Osteocyte (in vitro differentiated cells): ENCODE measurements at regions not wholly inside any gene's neighbourhood (a gene's known extent, or its start where the extent isn't known, plus 50 kb on each side); places are given as distances from the start of the nearest gene placed in this dataset.
"Not testable (repeated sequence)": the region's sequence is repeated elsewhere in the genome, so short reads cannot be mapped to it uniquely, and the experiment has no call there.

Experiments used
- DNase-seq: peaks from one replicate; pipeline ENCODE4 v3.0.0; 2021; ENCODE audit warnings: mixed read lengths; ENCODE audit not compliant: unreplicated experiment; ENCODE audit errors: extremely low spot score
- H3K27ac Mint-ChIP-seq: one replicate; pipeline ENCODE4 v1.8.0; 2021; ENCODE audit warnings: mild to moderate bottlenecking, mixed read lengths; ENCODE audit not compliant: unreplicated experiment
- H3K27me3 Mint-ChIP-seq: one replicate; pipeline ENCODE4 v1.8.0; 2021; ENCODE audit warnings: mixed read lengths; ENCODE audit not compliant: unreplicated experiment
- H3K36me3 Mint-ChIP-seq: one replicate; pipeline ENCODE4 v1.8.0; 2021; ENCODE audit warnings: mixed read lengths; ENCODE audit not compliant: unreplicated experiment
- H3K4me1 Mint-ChIP-seq: one replicate; pipeline ENCODE4 v1.8.0; 2021; ENCODE audit warnings: mixed read lengths; ENCODE audit not compliant: unreplicated experiment
- H3K4me3 Mint-ChIP-seq: one replicate; pipeline ENCODE4 v1.8.0; 2021; ENCODE audit warnings: mild to moderate bottlenecking, moderate library complexity, mixed read lengths; ENCODE audit not compliant: unreplicated experiment
- H3K9me3 Mint-ChIP-seq: one replicate; pipeline ENCODE4 v1.8.0; 2021; ENCODE audit warnings: mixed read lengths; ENCODE audit not compliant: unreplicated experiment
- TF ChIP-seq, protein P1 (sequence below): fragments of 200-600 bp; sonication (generic); IDR thresholded peaks from 2 replicates; pipeline ENCODE4 v1.5.0; 2021; ENCODE audit warnings: antibody characterized with exemption, mild to moderate bottlenecking, moderate library complexity

DNA sequence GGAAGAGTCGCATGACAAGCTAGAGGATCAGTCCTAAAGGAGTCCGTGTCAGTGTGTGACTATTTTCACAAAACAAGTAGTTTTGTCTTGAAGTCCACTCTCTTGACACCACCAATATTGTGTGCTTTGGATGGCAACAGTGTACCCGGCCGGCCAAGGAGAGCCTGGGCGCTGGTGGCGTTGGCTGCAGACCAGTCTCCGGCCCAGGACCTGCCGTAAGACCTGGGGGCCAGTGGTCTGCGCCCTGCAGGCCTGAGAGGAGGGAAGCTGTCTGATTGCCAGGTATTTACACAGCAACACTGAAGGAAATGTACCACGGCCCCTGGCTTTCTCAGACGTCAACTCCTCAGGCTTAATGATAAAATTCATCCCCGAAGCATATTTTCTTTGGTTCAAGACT is 472.4 kb upstream of the SALL3 start:
- no peaks in the 10 kb centered on the region for H3K27me3 Mint-ChIP-seq
- H3K27ac Mint-ChIP-seq: no peak overlapping the region
- TF ChIP-seq, protein P1, sequence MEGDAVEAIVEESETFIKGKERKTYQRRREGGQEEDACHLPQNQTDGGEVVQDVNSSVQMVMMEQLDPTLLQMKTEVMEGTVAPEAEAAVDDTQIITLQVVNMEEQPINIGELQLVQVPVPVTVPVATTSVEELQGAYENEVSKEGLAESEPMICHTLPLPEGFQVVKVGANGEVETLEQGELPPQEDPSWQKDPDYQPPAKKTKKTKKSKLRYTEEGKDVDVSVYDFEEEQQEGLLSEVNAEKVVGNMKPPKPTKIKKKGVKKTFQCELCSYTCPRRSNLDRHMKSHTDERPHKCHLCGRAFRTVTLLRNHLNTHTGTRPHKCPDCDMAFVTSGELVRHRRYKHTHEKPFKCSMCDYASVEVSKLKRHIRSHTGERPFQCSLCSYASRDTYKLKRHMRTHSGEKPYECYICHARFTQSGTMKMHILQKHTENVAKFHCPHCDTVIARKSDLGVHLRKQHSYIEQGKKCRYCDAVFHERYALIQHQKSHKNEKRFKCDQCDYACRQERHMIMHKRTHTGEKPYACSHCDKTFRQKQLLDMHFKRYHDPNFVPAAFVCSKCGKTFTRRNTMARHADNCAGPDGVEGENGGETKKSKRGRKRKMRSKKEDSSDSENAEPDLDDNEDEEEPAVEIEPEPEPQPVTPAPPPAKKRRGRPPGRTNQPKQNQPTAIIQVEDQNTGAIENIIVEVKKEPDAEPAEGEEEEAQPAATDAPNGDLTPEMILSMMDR: no peak
- H3K4me3 Mint-ChIP-seq: no peak overlapping the region
- H3K36me3 Mint-ChIP-seq: no peaks in the 10 kb centered on the region
- peaks cover 4% of the 10 kb centered on the region for H3K4me1 Mint-ChIP-seq
- DNase-seq: peak; percentile 80
- H3K9me3 Mint-ChIP-seq: peaks cover 22% of the 10 kb centered on the region

DNA sequence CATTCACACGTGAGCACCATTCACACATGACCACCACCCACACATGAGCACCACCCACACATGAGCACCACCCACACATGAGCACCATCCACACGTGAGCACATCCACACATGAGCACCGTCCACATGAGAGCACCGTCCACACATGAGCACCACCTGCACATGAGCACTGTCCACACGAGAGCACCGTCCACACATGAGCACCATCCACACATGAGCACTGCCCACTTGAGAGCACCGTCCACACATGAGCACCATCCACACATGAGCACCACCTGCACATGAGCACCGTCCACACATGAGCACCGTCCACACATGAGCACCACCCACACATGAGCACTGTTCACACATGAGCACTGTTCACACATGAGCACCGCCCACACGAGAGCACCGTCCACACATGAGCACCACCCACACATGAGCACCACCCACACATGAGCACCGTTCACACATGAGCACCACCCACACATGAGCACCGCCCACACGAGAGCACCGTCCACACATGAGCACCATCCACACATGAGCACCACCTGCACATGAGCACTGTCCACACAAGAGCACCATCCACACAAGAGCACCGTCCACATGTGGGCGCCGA is 471.3 kb upstream of the SALL3 start:
- H3K27me3 Mint-ChIP-seq, H3K27ac Mint-ChIP-seq, H3K4me3 Mint-ChIP-seq: not testable (repeated sequence)

DNA sequence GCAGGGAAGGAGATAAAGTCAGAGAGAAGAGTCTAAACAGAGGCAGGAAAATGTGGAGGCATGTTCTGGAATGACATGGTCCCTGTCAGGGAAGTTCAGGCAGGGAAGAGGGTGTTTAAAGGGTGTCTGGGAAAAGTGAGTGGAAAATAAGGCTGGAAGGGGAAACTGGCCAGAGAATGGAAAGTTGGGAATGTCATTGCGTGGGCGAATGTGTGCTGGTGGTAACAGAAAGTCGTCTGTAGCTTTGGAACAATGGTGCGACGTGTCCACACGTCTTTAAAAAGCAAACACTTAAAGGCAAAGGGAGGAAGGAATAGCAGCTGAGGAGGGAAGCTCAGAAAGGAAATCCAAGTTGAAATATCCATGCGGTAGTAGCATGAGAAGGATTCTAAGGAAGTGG is 469.5 kb upstream of the SALL3 start:
- no peak overlapping the region for H3K4me3 Mint-ChIP-seq
- H3K27me3 Mint-ChIP-seq: no peaks in the 10 kb centered on the region
- peak; percentile 8 for DNase-seq
- H3K27ac Mint-ChIP-seq: no peak overlapping the region
- H3K4me1 Mint-ChIP-seq: peaks cover 4% of the 10 kb centered on the region
- TF ChIP-seq, protein P1: no peak
- H3K36me3 Mint-ChIP-seq: no peaks in the 10 kb centered on the region
- H3K9me3 Mint-ChIP-seq: peaks cover 22% of the 10 kb centered on the region

More for the DNA sequence above, 471.3 kb upstream of the SALL3 start:
- peaks cover 22% of the 10 kb centered on the region for H3K9me3 Mint-ChIP-seq
- not testable (repeated sequence) for H3K4me1 Mint-ChIP-seq, H3K36me3 Mint-ChIP-seq
- peak; percentile 30 for DNase-seq

DNA sequence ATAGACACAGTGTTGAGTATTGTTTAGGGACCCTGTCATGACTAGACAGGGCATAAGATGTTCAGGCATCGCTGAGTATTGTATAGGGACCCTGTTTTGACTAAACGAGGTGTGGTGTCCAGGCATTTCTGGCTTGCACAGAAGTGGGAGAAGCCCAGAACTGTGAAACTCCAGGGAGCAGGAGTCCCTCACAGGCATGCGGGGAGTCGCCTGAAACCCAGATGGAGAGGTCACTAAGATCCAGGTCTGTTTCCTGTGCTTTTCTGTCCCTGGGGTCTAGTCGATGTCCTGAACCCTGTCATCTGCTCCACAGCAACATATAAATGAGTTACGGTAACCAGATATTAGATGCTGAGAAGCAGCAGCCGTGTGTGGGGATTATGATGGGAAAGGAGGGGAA is 469.0 kb upstream of the SALL3 start:
- H3K27me3 Mint-ChIP-seq: no peaks in the 10 kb centered on the region
- DNase-seq: peak; percentile 60
- H3K27ac Mint-ChIP-seq: no peak overlapping the region
- H3K4me1 Mint-ChIP-seq: peaks cover 4% of the 10 kb centered on the region
- no peaks in the 10 kb centered on the region for H3K36me3 Mint-ChIP-seq
- peaks cover 22% of the 10 kb centered on the region for H3K9me3 Mint-ChIP-seq
- no peak overlapping the region for H3K4me3 Mint-ChIP-seq
- TF ChIP-seq, protein P1: no peak

DNA sequence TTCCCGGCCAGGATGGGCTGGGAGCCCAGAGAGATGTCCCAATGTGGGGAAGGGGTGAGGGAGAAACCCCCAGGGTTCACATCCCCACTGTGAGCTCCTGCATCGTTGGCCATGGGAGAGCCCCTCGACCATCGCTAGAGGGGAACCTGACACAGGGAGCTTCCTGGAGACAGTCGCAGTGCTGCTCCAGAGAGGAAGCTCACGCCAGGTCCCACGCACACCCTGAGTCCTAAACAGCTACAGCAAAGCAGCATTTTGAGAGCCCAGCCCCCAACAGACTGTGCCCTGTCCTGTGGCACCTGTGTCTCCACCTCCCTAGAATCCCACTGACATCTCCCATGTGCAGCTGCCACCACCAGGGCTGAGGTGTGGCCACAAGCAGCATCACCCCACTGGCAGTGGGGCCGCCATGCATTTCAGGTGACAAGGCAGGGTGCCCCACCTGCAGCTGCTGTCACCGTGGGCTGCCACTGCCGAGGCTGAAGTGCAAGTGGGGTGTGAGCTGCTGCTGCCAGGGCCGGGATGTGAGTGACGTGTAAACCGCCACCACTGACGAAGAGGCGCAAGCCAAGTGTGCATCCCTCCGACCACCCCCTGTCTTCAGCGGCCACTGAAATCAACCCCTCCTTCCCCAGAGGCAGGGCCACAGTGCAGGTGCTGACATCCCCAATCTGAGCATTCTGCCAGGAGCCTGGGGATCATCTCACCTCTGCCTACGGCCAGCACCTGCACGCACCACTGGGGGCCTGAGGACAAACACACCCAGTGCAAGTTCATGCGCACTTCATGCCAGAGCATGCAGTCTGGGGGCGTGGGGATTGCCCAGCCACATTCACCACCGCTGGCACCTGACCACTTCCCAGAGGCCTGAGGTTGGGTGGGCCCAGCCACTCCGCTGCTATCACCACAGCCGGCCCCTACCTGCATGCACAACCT is 467.7 kb upstream of the SALL3 start:
- no peaks in the 10 kb centered on the region for H3K36me3 Mint-ChIP-seq
- no peak overlapping the region for H3K27ac Mint-ChIP-seq
- no peaks in the 10 kb centered on the region for H3K27me3 Mint-ChIP-seq
- TF ChIP-seq, protein P1: no peak
- peak; percentile 74 for DNase-seq
- no peak overlapping the region for H3K4me3 Mint-ChIP-seq
- peaks cover 22% of the 10 kb centered on the region for H3K9me3 Mint-ChIP-seq
- no peaks in the 10 kb centered on the region for H3K4me1 Mint-ChIP-seq
